Endodermal cell (in vitro differentiated cells): ENCODE measurements at regions not wholly inside any gene's neighbourhood (a gene's known extent, or its start where the extent isn't known, plus 50 kb on each side); places are given as distances from the start of the nearest gene placed in this dataset.

Source experiments
- DNase-seq: peaks from one replicate; pipeline ENCODE4 v3.0.0-alpha.2; 2017
- H3K27ac ChIP-seq: 2 replicates; pipeline ENCODE4 v1.5.1; 2013; ENCODE audit warnings: mild to moderate bottlenecking, low read depth, low read length, moderate library complexity
- H3K27me3 ChIP-seq: 2 replicates; pipeline ENCODE4 v1.6.1; 2013; ENCODE audit warnings: mild to moderate bottlenecking, low read length, moderate library complexity; ENCODE audit not compliant: insufficient read depth, control insufficient read depth, poor library complexity, severe bottlenecking
- H3K36me3 ChIP-seq: 2 replicates; pipeline ENCODE4 v1.7.0; 2013; ENCODE audit warnings: mild to moderate bottlenecking, low read length, moderate library complexity; ENCODE audit not compliant: control insufficient read depth, insufficient read depth
- H3K4me1 ChIP-seq: one replicate; pipeline ENCODE4 v1.7.0; 2013; ENCODE audit warnings: low read length; ENCODE audit not compliant: control insufficient read depth, insufficient read depth
- H3K4me3 ChIP-seq: 2 replicates; pipeline ENCODE4 v1.5.1; 2013; ENCODE audit warnings: mild to moderate bottlenecking, low read length, moderate library complexity
- H3K9ac ChIP-seq: 2 replicates; pipeline ENCODE4 v1.6.1; 2013; ENCODE audit warnings: mild to moderate bottlenecking, low read length, moderate library complexity; ENCODE audit not compliant: poor library complexity, severe bottlenecking; ENCODE audit errors: extremely low read depth
- H3K9me3 ChIP-seq: 2 replicates; pipeline ENCODE4 v1.6.1; 2013; ENCODE audit warnings: mild to moderate bottlenecking, low read length, moderate library complexity; ENCODE audit not compliant: control insufficient read depth
- H3K27ac Mint-ChIP-seq: 2 replicates; pipeline ENCODE4 v1.8.0; 2020; ENCODE audit warnings: mixed read lengths
- H3K27me3 Mint-ChIP-seq: 2 replicates; pipeline ENCODE4 v1.8.0; 2021; ENCODE audit warnings: mild to moderate bottlenecking, mixed read lengths; ENCODE audit not compliant: insufficient read depth
- H3K36me3 Mint-ChIP-seq: 2 replicates; pipeline ENCODE4 v1.8.0; 2020; ENCODE audit warnings: low read depth, mixed read lengths
- H3K4me1 Mint-ChIP-seq: 2 replicates; pipeline ENCODE4 v1.8.0; 2020; ENCODE audit warnings: mixed read lengths
- H3K4me3 Mint-ChIP-seq: 2 replicates; pipeline ENCODE4 v1.8.0; 2020; ENCODE audit warnings: mild to moderate bottlenecking, moderate library complexity, mixed read lengths
- H3K9me3 Mint-ChIP-seq: 2 replicates; pipeline ENCODE4 v1.8.0; 2020; ENCODE audit warnings: mild to moderate bottlenecking, mixed read lengths
- CTCF ChIP-seq: fragments of 200-600 bp; sonication (generic); conservative IDR thresholded peaks from 2 replicates; pipeline ENCODE4 v1.5.0; 2021; ENCODE audit warnings: antibody characterized with exemption, mild to moderate bottlenecking
- WGBS, 2 experiments: methylation state at CpG; one replicate each; pipeline versions ENCODE4 v1.1.5 to v1.1.7; 2013; ENCODE audit warnings: missing lambda C conversion rate in 2 of 2, mixed read lengths in 1 of 2; ENCODE audit not compliant: insufficient coverage in 1 of 2, insufficient read length in 1 of 2; 5-methylcytosine and 5-hydroxymethylcytosine counted together

- no peak for DNase-seq
- Histone ChIP-seq H3K36me3 (no peaks in the 10 kb centered on the region), H3K27me3 (no peaks in the 10 kb centered on the region), H3K4me1 (no peaks in the 10 kb centered on the region), H3K9ac (no peak overlapping the region), H3K9me3 (peaks cover 5% of the 10 kb centered on the region), H3K4me3 (no peak overlapping the region), H3K27ac (no peak overlapping the region)
- no peaks in the 10 kb centered on the region for H3K27me3 Mint-ChIP-seq
- peaks cover 5% of the 10 kb centered on the region for H3K36me3 Mint-ChIP-seq
- 89 to 94% methylated on average over 1 to 4 of the region's 4 CpGs for WGBS, 2 experiments
- H3K4me3 Mint-ChIP-seq = no peak overlapping the region
- peaks cover 7% of the 10 kb centered on the region for H3K4me1 Mint-ChIP-seq
- no peak overlapping the region for H3K27ac Mint-ChIP-seq
- no peak for TF ChIP-seq CTCF
- H3K9me3 Mint-ChIP-seq = peaks cover 16% of the 10 kb centered on the region
These were observed 264.4 kb upstream of the KLF12 start for GRCh38 chr13:74398599-74398998.

GRCh38 chr13:74389056-74389455, 254.9 kb upstream of the KLF12 start:
- TF ChIP-seq CTCF = no peak
- Mint-ChIP-seq H3K4me3 (no peak overlapping the region), H3K27ac (peak overlapping the region; percentile 48), H3K36me3 (no peaks in the 10 kb centered on the region), H3K27me3 (no peaks in the 10 kb centered on the region), H3K4me1 (no peaks in the 10 kb centered on the region), H3K9me3 (peaks cover 21% of the 10 kb centered on the region)
- H3K9ac ChIP-seq = no peak overlapping the region
- no peaks in the 10 kb centered on the region for H3K36me3 ChIP-seq
- DNase-seq = no peak
- H3K27ac ChIP-seq = no peak overlapping the region
- H3K4me3 ChIP-seq = no peak overlapping the region
- peaks cover 3% of the 10 kb centered on the region for H3K9me3 ChIP-seq
- no peaks in the 10 kb centered on the region for H3K27me3 ChIP-seq
- WGBS, 2 experiments = 88 to 100% methylated on average over 2 to 4 of the region's 5 CpGs
- H3K4me1 ChIP-seq = no peaks in the 10 kb centered on the region

GRCh38 chr13:74388626-74389025, 254.4 kb upstream of the KLF12 start:
- H3K27ac ChIP-seq = no peak overlapping the region
- Mint-ChIP-seq H3K4me3 (no peak overlapping the region), H3K27ac (peak overlapping the region; percentile 48), H3K4me1 (no peaks in the 10 kb centered on the region), H3K9me3 (peaks cover 21% of the 10 kb centered on the region), H3K36me3 (no peaks in the 10 kb centered on the region), H3K27me3 (no peaks in the 10 kb centered on the region)
- no peaks in the 10 kb centered on the region for H3K4me1 ChIP-seq
- H3K4me3 ChIP-seq = no peak overlapping the region
- no peaks in the 10 kb centered on the region for H3K9me3 ChIP-seq
- H3K9ac ChIP-seq = no peak overlapping the region
- no peaks in the 10 kb centered on the region for H3K27me3 ChIP-seq
- WGBS, 2 experiments = 93 to 100% methylated on average over 2 to 6 of the region's 6 CpGs
- TF ChIP-seq CTCF = no peak
- peak; percentile 59 for DNase-seq
- H3K36me3 ChIP-seq = no peaks in the 10 kb centered on the region
